ENCODE measurements at regions not wholly inside any gene's neighbourhood (a gene's known extent, or its start where the extent isn't known, plus 50 kb on each side); places are given as distances from the start of the nearest gene placed in this dataset.
A peak's percentile ranks its signal among the peaks of the same experiment; 100 is the strongest.

- H3K9me3 Mint-ChIP-seq: peaks cover 2% of the 10 kb centered on the region in 2 donors
- peaks cover 58% of the 10 kb centered on the region for H3K4me1 Mint-ChIP-seq (ENCODE audit: low read depth)
- no peak for ATAC-seq (replicated peaks in 1 of 2)
- H3K4me3 Mint-ChIP-seq: no peak overlapping the region
- DNase-seq: no peak
- peaks cover 23 to 45% of the 10 kb centered on the region in 2 donors for H3K36me3 Mint-ChIP-seq (ENCODE audit: insufficient read depth in 2 of 2)
- H3K27ac Mint-ChIP-seq: peak overlapping the region; percentile 14
- H3K27me3 Mint-ChIP-seq (ENCODE audit: low read depth): no peaks in the 10 kb centered on the region
Observed at GRCh38 chr3:141418751-141419150, 50.4 kb downstream of the ZBTB38 start.

GRCh38 chr3:141419946-141420345, 51.6 kb downstream of the ZBTB38 start:
- Mint-ChIP-seq H3K4me1 (ENCODE audit: low read depth) (peaks cover 48% of the 10 kb centered on the region), H3K27me3 (ENCODE audit: low read depth) (no peaks in the 10 kb centered on the region), H3K9me3 (peaks cover 2% of the 10 kb centered on the region in 2 donors), H3K36me3 (ENCODE audit: insufficient read depth in 2 of 2) (peaks cover 21 to 36% of the 10 kb centered on the region in 2 donors), H3K27ac (no peak overlapping the region), H3K4me3 (no peak overlapping the region)
- no peak for DNase-seq
- ATAC-seq (replicated peaks in 1 of 2): no peak

DNA sequence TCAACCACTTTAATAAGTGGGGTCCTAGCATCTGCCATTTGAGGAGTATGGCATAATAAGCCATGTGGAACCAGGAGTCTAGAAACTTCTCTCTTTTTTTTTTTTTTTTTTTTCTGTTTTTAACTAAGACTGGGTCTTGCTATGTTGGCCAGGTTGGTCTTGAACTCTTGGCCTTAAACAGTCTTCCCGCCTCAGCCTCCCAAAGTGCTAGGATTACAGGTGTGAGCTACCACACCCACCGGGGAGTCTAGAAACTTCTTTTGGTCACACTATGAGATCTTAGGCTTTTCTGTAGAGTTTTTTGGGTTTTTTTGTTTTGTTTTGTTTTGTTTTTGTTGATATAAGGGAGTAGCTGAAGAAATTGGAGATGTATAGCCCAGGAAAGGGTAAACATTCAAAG, 52.9 kb downstream of the ZBTB38 start:
- H3K27ac Mint-ChIP-seq: peak overlapping the region; percentile 33
- DNase-seq: no peak
- peak overlapping the region in 1 of 2 donors; percentile 10 for H3K4me3 Mint-ChIP-seq
- no peaks in the 10 kb centered on the region for H3K27me3 Mint-ChIP-seq (ENCODE audit: low read depth)
- H3K4me1 Mint-ChIP-seq (ENCODE audit: low read depth): peaks cover 52% of the 10 kb centered on the region
- peaks cover 18 to 34% of the 10 kb centered on the region in 2 donors for H3K36me3 Mint-ChIP-seq (ENCODE audit: insufficient read depth in 2 of 2)
- peaks cover 2% of the 10 kb centered on the region in 2 donors for H3K9me3 Mint-ChIP-seq
- ATAC-seq (replicated peaks in 1 of 2): no peak

GRCh38 chr3:141421639-141422319, 53.5 kb downstream of the ZBTB38 start:
- H3K27me3 Mint-ChIP-seq (ENCODE audit: low read depth): no peaks in the 10 kb centered on the region
- peak overlapping the region; percentile 33 for H3K27ac Mint-ChIP-seq
- ATAC-seq (replicated peaks in 1 of 2) (peak; percentile 37 to 69), DNase-seq (no peak)
- H3K36me3 Mint-ChIP-seq (ENCODE audit: insufficient read depth in 2 of 2): peaks cover 14 to 31% of the 10 kb centered on the region in 2 donors
- peaks cover 2% of the 10 kb centered on the region in 2 donors for H3K9me3 Mint-ChIP-seq
- peak overlapping the region in 1 of 2 donors; percentile 10 for H3K4me3 Mint-ChIP-seq
- peaks cover 55% of the 10 kb centered on the region for H3K4me1 Mint-ChIP-seq (ENCODE audit: low read depth)

- no peaks in the 10 kb centered on the region for H3K27me3 Mint-ChIP-seq (ENCODE audit: low read depth)
- no peak overlapping the region for H3K4me3 Mint-ChIP-seq
- peaks cover 47% of the 10 kb centered on the region for H3K4me1 Mint-ChIP-seq (ENCODE audit: low read depth)
- peaks cover 2% of the 10 kb centered on the region in 2 donors for H3K9me3 Mint-ChIP-seq
- H3K36me3 Mint-ChIP-seq (ENCODE audit: insufficient read depth in 2 of 2): peaks cover 11 to 26% of the 10 kb centered on the region in 2 donors
- ATAC-seq (replicated peaks in 1 of 2): no peak
- peak overlapping the region; percentile 51 for H3K27ac Mint-ChIP-seq
- no peak for DNase-seq
Observed at GRCh38 chr3:141422961-141423582, 54.8 kb downstream of the ZBTB38 start.

GRCh38 chr3:141425523-141426233, 57.4 kb downstream of the ZBTB38 start:
- ATAC-seq (replicated peaks in 1 of 2): peak; percentile 62 to 71
- H3K27ac Mint-ChIP-seq: peak overlapping the region; percentile 50
- no peak overlapping the region for H3K4me3 Mint-ChIP-seq
- no peaks in the 10 kb centered on the region for H3K27me3 Mint-ChIP-seq (ENCODE audit: low read depth)
- H3K4me1 Mint-ChIP-seq (ENCODE audit: low read depth): peaks cover 35% of the 10 kb centered on the region
- H3K9me3 Mint-ChIP-seq: no peaks in the 10 kb centered on the region
- H3K36me3 Mint-ChIP-seq (ENCODE audit: insufficient read depth in 2 of 2): peaks cover 4 to 10% of the 10 kb centered on the region in 2 donors
- DNase-seq: peak; percentile 13 to 21

GRCh38 chr3:141426404-141427034, 58.2 kb downstream of the ZBTB38 start:
- Mint-ChIP-seq H3K4me3 (no peak overlapping the region), H3K36me3 (ENCODE audit: insufficient read depth in 2 of 2) (peaks cover 4 to 9% of the 10 kb centered on the region in 2 donors), H3K4me1 (ENCODE audit: low read depth) (peaks cover 31% of the 10 kb centered on the region), H3K27ac (peak overlapping the region; percentile 55), H3K9me3 (no peaks in the 10 kb centered on the region), H3K27me3 (ENCODE audit: low read depth) (no peaks in the 10 kb centered on the region)
- DNase-seq (no peak), ATAC-seq (replicated peaks in 1 of 2) (no peak)

DNA sequence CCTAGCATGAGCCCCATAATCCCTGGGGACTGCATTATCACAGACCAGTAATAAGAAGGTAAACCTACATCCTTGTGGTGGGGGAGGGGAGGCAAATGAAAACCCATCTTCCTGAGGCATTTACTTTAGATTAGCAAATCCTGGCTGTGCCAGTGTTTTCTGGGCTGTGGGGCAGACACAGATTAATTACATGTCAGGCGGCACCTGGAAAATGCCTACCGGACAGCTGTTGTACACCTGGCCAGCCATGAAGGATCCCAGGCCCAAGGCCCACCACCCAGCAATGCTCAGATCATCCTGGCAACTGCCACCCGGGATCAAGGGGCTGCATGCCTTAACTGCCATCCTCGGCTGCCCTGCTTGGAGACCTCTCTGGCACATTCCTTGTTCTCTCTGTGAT, 59.1 kb upstream of the RASA2 start:
- Mint-ChIP-seq H3K4me1 (ENCODE audit: low read depth) (peaks cover 31% of the 10 kb centered on the region), H3K27ac (no peak overlapping the region), H3K4me3 (no peak overlapping the region), H3K27me3 (ENCODE audit: low read depth) (no peaks in the 10 kb centered on the region), H3K36me3 (ENCODE audit: insufficient read depth in 2 of 2) (peaks cover 4 to 9% of the 10 kb centered on the region in 2 donors), H3K9me3 (no peaks in the 10 kb centered on the region)
- no peak for DNase-seq
- ATAC-seq (replicated peaks in 1 of 2): no peak

- Mint-ChIP-seq H3K4me1 (ENCODE audit: low read depth) (peaks cover 29% of the 10 kb centered on the region), H3K9me3 (no peaks in the 10 kb centered on the region), H3K27me3 (ENCODE audit: low read depth) (no peaks in the 10 kb centered on the region), H3K27ac (no peak overlapping the region), H3K36me3 (ENCODE audit: insufficient read depth in 2 of 2) (peaks cover 0 to 5% of the 10 kb centered on the region in 2 donors), H3K4me3 (no peak overlapping the region)
- DNase-seq (no peak), ATAC-seq (replicated peaks in 1 of 2) (no peak)
Observed at GRCh38 chr3:141429371-141430035, 57.3 kb upstream of the RASA2 start.

DNA sequence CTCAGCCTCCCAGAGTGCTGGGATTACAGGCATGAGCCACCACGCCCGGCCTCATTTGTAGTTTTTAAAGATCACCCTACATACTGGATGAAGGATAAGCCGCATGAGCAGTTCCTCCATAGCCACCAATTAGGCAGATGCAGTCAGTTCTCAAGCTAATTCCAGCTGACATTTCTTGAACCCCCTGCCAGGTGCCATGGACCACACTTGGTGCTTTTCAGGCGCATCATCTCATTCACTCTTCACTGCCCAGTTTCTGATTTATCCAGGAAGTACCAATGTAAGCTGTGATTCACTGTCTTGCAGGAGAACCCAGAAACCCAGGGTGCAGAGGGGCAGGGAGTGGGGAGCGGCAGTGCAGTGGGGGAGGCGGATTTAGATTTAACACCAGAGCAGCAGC, 56.5 kb upstream of the RASA2 start:
- DNase-seq (no peak), ATAC-seq (replicated peaks in 1 of 2) (no peak)
- H3K4me1 Mint-ChIP-seq (ENCODE audit: low read depth): peaks cover 24% of the 10 kb centered on the region
- no peak overlapping the region for H3K4me3 Mint-ChIP-seq
- no peak overlapping the region for H3K27ac Mint-ChIP-seq
- no peaks in the 10 kb centered on the region for H3K27me3 Mint-ChIP-seq (ENCODE audit: low read depth)
- H3K36me3 Mint-ChIP-seq (ENCODE audit: insufficient read depth in 2 of 2): peaks cover 0 to 5% of the 10 kb centered on the region in 2 donors
- H3K9me3 Mint-ChIP-seq: no peaks in the 10 kb centered on the region

GRCh38 chr3:141431411-141432378, 55.1 kb upstream of the RASA2 start:
- peaks cover 12% of the 10 kb centered on the region for H3K4me1 Mint-ChIP-seq (ENCODE audit: low read depth)
- ATAC-seq (replicated peaks in 1 of 2): no peak
- H3K27me3 Mint-ChIP-seq (ENCODE audit: low read depth): no peaks in the 10 kb centered on the region
- peaks cover 0 to 5% of the 10 kb centered on the region in 2 donors for H3K36me3 Mint-ChIP-seq (ENCODE audit: insufficient read depth in 2 of 2)
- no peak overlapping the region for H3K4me3 Mint-ChIP-seq
- DNase-seq: no peak
- H3K27ac Mint-ChIP-seq: no peak overlapping the region
- H3K9me3 Mint-ChIP-seq: no peaks in the 10 kb centered on the region

DNA sequence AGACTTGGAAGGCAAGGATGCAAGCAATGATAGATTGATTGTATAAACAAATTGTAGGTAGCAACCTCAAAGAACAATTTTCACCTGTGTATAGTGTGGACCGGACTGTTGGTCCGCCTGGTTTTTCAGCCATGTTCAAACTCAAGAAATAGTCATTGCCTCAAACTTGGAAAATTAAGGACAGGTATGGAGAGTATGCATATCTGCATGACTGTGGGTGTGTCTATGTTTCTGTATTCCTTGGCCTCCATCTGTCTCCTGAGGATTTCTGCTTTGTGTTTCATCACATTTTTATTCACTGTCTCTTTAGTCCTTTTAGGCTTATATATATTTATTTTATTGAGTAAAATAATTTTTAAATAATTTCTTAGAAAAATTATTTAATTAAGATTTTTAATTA, 53.9 kb upstream of the RASA2 start:
- H3K4me3 Mint-ChIP-seq: no peak overlapping the region
- DNase-seq (no peak), ATAC-seq (replicated peaks in 1 of 2) (no peak)
- H3K36me3 Mint-ChIP-seq (ENCODE audit: insufficient read depth in 2 of 2): peaks cover 0 to 5% of the 10 kb centered on the region in 2 donors
- H3K27me3 Mint-ChIP-seq (ENCODE audit: low read depth): no peaks in the 10 kb centered on the region
- H3K9me3 Mint-ChIP-seq: no peaks in the 10 kb centered on the region
- H3K27ac Mint-ChIP-seq: no peak overlapping the region
- peaks cover 12% of the 10 kb centered on the region for H3K4me1 Mint-ChIP-seq (ENCODE audit: low read depth)

All from activated T-cell treated with anti-CD3 and anti-CD28 coated beads, Interleukin-2, amount 50 U/mL, for 72 hours (primary cell).